Transverse colon (tissue), 4 donors: ENCODE measurements at regions not wholly inside any gene's neighbourhood (a gene's known extent, or its start where the extent isn't known, plus 50 kb on each side); places are given as distances from the start of the nearest gene placed in this dataset.

ENCODE experiments used
- DNase-seq: peaks from one replicate; pipeline ENCODE4 v3.0.0-alpha.2; 2019
- H3K27ac ChIP-seq, 4 donors: fragments of 200-600 bp; sonication (generic); 2 replicates each; pipeline ENCODE4 v1.5.1; 2016 to 2018; ENCODE audit warnings: inconsistent platforms in 4 of 4
- H3K27me3 ChIP-seq: fragments of 200-600 bp; sonication (generic); 2 replicates; pipeline ENCODE4 v1.5.1; 2017; ENCODE audit warnings: inconsistent platforms
- H3K36me3 ChIP-seq, 4 donors: fragments of 200-600 bp; sonication (generic); 2 replicates each; pipeline ENCODE4 v1.5.1; 2017 to 2019; ENCODE audit warnings: inconsistent platforms in 4 of 4
- H3K4me1 ChIP-seq, 4 donors: fragments of 200-600 bp; sonication (generic); 2 replicates each; pipeline ENCODE4 v1.5.1; 2017 to 2020; ENCODE audit warnings: inconsistent platforms in 4 of 4
- H3K4me3 ChIP-seq, 4 donors: fragments of 200-600 bp; sonication (generic); 1 replicate in 1 of 4; 2 replicates in 3 of 4; pipeline versions ENCODE4 v1.5.1 to v1.6.1; 2017 to 2019; ENCODE audit warnings: inconsistent platforms in 4 of 4
- H3K9me3 ChIP-seq, 2 donors: fragments of 200-600 bp; sonication (generic); 2 replicates each; pipeline ENCODE4 v1.5.1; 2017 to 2019; ENCODE audit warnings: inconsistent platforms in 2 of 2
- CTCF ChIP-seq, 5 experiments: fragments of 200-600 bp in 3 of 5; fragments of 450-650 bp in 2 of 5; sonication (generic) in 3 of 5; IDR thresholded peaks; 1 replicate in 2 of 5; 2 replicates in 3 of 5; pipeline ENCODE4 v1.5.1; 2016 to 2017; ENCODE audit warnings: antibody characterized with exemption in 5 of 5, inconsistent platforms in 3 of 5, mild to moderate bottlenecking in 2 of 5, moderate library complexity in 1 of 5
- EP300 ChIP-seq: sonication (generic); formaldehyde crosslinking; IDR thresholded peaks from one replicate; pipeline ENCODE4 v1.6.1; 2017; ENCODE audit warnings: antibody characterized with exemption, low read depth
- POLR2A ChIP-seq: fragments of 450-650 bp; IDR thresholded peaks from one replicate; pipeline ENCODE4 v1.6.1; 2016; ENCODE audit warnings: antibody characterized with exemption, mild to moderate bottlenecking, moderate library complexity
- POLR2AphosphoS5 ChIP-seq, 3 donors: sonication (generic); formaldehyde crosslinking; IDR thresholded peaks; one replicate each; pipeline ENCODE4 v1.6.1; 2016; ENCODE audit warnings: antibody characterized with exemption in 3 of 3
- WGBS, 2 donors: methylation state at CpG; one replicate each; pipeline ENCODE4 v1.1.5; 2018; ENCODE audit warnings: low coverage in 1 of 2; 5-methylcytosine and 5-hydroxymethylcytosine counted together
- in situ Hi-C, 4 donors: fragments of 200-750 bp; cut with MboI; loops; one replicate each; pipeline versions ENCODE4 v1.15.0 to v1.15.1; 2017; ENCODE audit warnings: low sequenced_read_pairs in 3 of 4, low pct_ligation_motif_present in 1 of 4, low pct_unique_long_range_greater_than_20kb in 1 of 4
- intact Hi-C: fragments of 100-400 bp; cut with DNase I; formaldehyde crosslinking; loops from one replicate; pipeline ENCODE4 v1.15.1; 2023; ENCODE audit warnings: low total_unique reads

GRCh38 chr5:154628685-154629084, 126.5 kb upstream of the LARP1 start:
- TF ChIP-seq POLR2A (no peak), CTCF (IDR thresholded peaks at IDR 0.05) (no peak), POLR2AphosphoS5 (IDR thresholded peaks at IDR 0.05) (no peak), EP300 (no peak)
- Histone ChIP-seq H3K36me3 (no peaks in the 10 kb centered on the region), H3K4me3 (no peak overlapping the region), H3K9me3 (no peaks in the 10 kb centered on the region), H3K27ac (no peak overlapping the region), H3K27me3 (no peaks in the 10 kb centered on the region), H3K4me1 (no peaks in the 10 kb centered on the region)
- WGBS, 2 donors: 72 to 93% methylated on average over 1 to 4 of the region's 4 CpGs
- in situ Hi-C loops: no loop called here
- intact Hi-C loops: no loop called here
- no peak for DNase-seq

- H3K27me3 ChIP-seq: no peaks in the 10 kb centered on the region
- no peak overlapping the region for H3K4me3 ChIP-seq
- no peaks in the 10 kb centered on the region for H3K36me3 ChIP-seq
- no peak overlapping the region for H3K27ac ChIP-seq
- in situ Hi-C loops (no loop called here), intact Hi-C loops (no loop called here)
- DNase-seq: no peak
- H3K9me3 ChIP-seq: no peaks in the 10 kb centered on the region
- 50 to 100% methylated on average over 1 to 7 of the region's 7 CpGs for WGBS, 2 donors
- no peaks in the 10 kb centered on the region for H3K4me1 ChIP-seq
- TF ChIP-seq POLR2A (no peak), POLR2AphosphoS5 (IDR thresholded peaks at IDR 0.05) (no peak), EP300 (no peak), CTCF (IDR thresholded peaks at IDR 0.05) (no peak)
Measured at GRCh38 chr5:154627698-154628678, 127.2 kb upstream of the LARP1 start.

GRCh38 chr5:154626876-154627557, 128.2 kb upstream of the LARP1 start:
- in situ Hi-C loops: no loop called here
- Histone ChIP-seq H3K4me1 (no peaks in the 10 kb centered on the region), H3K36me3 (no peaks in the 10 kb centered on the region), H3K27me3 (no peaks in the 10 kb centered on the region), H3K27ac (no peak overlapping the region), H3K4me3 (no peak overlapping the region), H3K9me3 (no peaks in the 10 kb centered on the region)
- no peak for TF ChIP-seq CTCF (IDR thresholded peaks at IDR 0.05)
- TF ChIP-seq POLR2A: no peak
- TF ChIP-seq POLR2AphosphoS5 (IDR thresholded peaks at IDR 0.05): no peak
- TF ChIP-seq EP300: no peak
- 80 to 81% methylated on average over 1 to 7 of the region's 7 CpGs for WGBS, 2 donors
- intact Hi-C loops: no loop called here
- DNase-seq: no peak

- 76 to 100% methylated on average over 3 to 5 of the region's 5 CpGs for WGBS, 2 donors
- H3K36me3 ChIP-seq: no peaks in the 10 kb centered on the region
- TF ChIP-seq POLR2AphosphoS5 (IDR thresholded peaks at IDR 0.05) (no peak), EP300 (no peak), POLR2A (no peak), CTCF (IDR thresholded peaks at IDR 0.05) (no peak)
- H3K27ac ChIP-seq: no peak overlapping the region
- H3K9me3 ChIP-seq: no peaks in the 10 kb centered on the region
- DNase-seq: no peak
- intact Hi-C loops (no loop called here), in situ Hi-C loops (no loop called here)
- no peaks in the 10 kb centered on the region for H3K4me1 ChIP-seq
- no peak overlapping the region for H3K4me3 ChIP-seq
- H3K27me3 ChIP-seq: no peaks in the 10 kb centered on the region
Measured at GRCh38 chr5:154625031-154625430, 130.1 kb upstream of the LARP1 start.
